HepG2 (cell line): ENCODE measurements at regions not wholly inside any gene's neighbourhood (a gene's known extent, or its start where the extent isn't known, plus 50 kb on each side); places are given as distances from the start of the nearest gene placed in this dataset.

Experiments
- FOXK2 ChIP-seq: fragments of 450-650 bp; IDR thresholded peaks from 2 replicates; pipeline ENCODE4 v1.6.1; 2016
- HNF4G ChIP-seq, 2 experiments: sonication (generic) in 1 of 2; formaldehyde crosslinking in 1 of 2; IDR thresholded peaks; 2 replicates each; pipeline versions ENCODE4 v1.4.0 to v1.6.1; 2011 to 2020; ENCODE audit warnings: borderline replicate concordance in 2 of 2, low read depth in 2 of 2, mild to moderate bottlenecking in 2 of 2, low read length in 1 of 2, missing genetic modification reagents in 1 of 2, moderate library complexity in 1 of 2
- HNRNPK ChIP-seq: fragments of 200-400 bp; formaldehyde crosslinking; IDR thresholded peaks from 2 replicates; pipeline ENCODE4 v1.6.1; 2018; ENCODE audit warnings: low read length, low read depth, moderate library complexity, mild to moderate bottlenecking; ENCODE audit not compliant: poor library complexity, severe bottlenecking
- HOXA3 ChIP-seq: sonication (generic); formaldehyde crosslinking; IDR thresholded peaks from 2 replicates; pipeline ENCODE4 v1.5.0; 2020; ENCODE audit warnings: missing genetic modification reagents
- NFIB ChIP-seq: sonication (generic); formaldehyde crosslinking; IDR thresholded peaks from 2 replicates; pipeline ENCODE4 v1.9.0; 2021; ENCODE audit warnings: missing genetic modification reagents, mild to moderate bottlenecking, borderline replicate concordance
- ZFX ChIP-seq: sonication (generic); formaldehyde crosslinking; IDR thresholded peaks from 2 replicates; pipeline ENCODE4 v1.4.0; 2020; ENCODE audit warnings: mild to moderate bottlenecking, low read depth, missing genetic modification reagents, moderate library complexity
- ZNF121 ChIP-seq: sonication (generic); formaldehyde crosslinking; IDR thresholded peaks from 2 replicates; pipeline ENCODE4 v1.5.0; 2020; ENCODE audit warnings: mild to moderate bottlenecking, missing genetic modification reagents
- ZNF652 ChIP-seq: IDR thresholded peaks from 2 replicates; pipeline ENCODE4 v1.6.1; 2016; ENCODE audit warnings: low read depth, borderline replicate concordance
- ZNF724P ChIP-seq: sonication (generic); formaldehyde crosslinking; IDR thresholded peaks from 2 replicates; pipeline ENCODE4 v1.8.0; 2022; ENCODE audit warnings: missing genetic modification reagents, borderline replicate concordance
- TF ChIP-seq, protein P1 (sequence below): sonication (generic); formaldehyde crosslinking; IDR thresholded peaks from 2 replicates; pipeline ENCODE4 v1.5.1; 2020; ENCODE audit warnings: mild to moderate bottlenecking, missing genetic modification reagents, moderate library complexity
- TF ChIP-seq, protein P2 (sequence below): sonication (generic); formaldehyde crosslinking; IDR thresholded peaks from 2 replicates; pipeline ENCODE4 v1.4.0; 2020; ENCODE audit warnings: missing genetic modification reagents
- TF ChIP-seq, protein P3 (sequence below): sonication (generic); formaldehyde crosslinking; IDR thresholded peaks from 2 replicates; pipeline ENCODE4 v1.8.0; 2022; ENCODE audit warnings: missing genetic modification reagents, mild to moderate bottlenecking, moderate library complexity, borderline replicate concordance

DNA sequence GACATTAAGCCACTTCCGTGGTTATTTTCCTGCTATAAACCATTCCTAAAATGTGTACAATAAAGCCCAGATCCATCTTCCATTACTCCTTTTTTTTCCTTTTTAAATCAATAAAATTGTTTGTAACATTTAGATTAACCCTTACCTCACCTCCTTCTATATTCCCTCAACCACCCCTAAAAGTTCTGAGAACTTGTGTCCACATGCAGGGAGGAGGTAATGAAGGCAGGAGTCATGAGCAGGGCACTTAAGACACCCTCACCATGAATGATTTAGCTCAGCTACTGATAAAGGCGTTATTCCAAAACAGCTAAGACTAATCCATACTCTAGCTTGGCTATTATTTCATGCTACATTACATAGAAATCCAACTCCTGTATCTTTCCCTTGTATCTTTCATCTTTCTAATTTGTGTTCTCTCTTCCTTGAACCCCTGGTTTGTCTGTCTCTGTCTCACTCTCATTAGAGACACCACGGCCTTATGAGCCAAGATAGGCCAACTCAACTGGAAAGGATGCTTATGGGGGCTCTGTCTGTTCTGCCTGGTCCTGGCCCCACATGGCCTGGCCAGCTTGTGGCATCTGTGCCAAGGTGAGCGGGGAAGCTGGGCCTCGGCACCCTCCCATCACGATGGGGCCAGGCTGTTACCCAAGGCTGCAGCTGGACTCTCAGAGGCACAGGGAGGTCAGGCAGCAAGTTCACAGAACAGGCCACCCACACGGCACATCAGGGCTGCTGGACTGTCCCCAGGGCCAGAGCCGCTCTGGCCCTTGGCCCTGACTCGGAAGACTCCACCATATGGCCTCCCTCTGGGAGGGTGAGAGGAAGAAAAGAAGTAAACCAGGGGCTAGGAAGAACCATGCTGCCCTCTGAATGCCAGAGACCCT, 294.4 kb downstream of the SOX9 start (continued):
- TF ChIP-seq, protein P1, sequence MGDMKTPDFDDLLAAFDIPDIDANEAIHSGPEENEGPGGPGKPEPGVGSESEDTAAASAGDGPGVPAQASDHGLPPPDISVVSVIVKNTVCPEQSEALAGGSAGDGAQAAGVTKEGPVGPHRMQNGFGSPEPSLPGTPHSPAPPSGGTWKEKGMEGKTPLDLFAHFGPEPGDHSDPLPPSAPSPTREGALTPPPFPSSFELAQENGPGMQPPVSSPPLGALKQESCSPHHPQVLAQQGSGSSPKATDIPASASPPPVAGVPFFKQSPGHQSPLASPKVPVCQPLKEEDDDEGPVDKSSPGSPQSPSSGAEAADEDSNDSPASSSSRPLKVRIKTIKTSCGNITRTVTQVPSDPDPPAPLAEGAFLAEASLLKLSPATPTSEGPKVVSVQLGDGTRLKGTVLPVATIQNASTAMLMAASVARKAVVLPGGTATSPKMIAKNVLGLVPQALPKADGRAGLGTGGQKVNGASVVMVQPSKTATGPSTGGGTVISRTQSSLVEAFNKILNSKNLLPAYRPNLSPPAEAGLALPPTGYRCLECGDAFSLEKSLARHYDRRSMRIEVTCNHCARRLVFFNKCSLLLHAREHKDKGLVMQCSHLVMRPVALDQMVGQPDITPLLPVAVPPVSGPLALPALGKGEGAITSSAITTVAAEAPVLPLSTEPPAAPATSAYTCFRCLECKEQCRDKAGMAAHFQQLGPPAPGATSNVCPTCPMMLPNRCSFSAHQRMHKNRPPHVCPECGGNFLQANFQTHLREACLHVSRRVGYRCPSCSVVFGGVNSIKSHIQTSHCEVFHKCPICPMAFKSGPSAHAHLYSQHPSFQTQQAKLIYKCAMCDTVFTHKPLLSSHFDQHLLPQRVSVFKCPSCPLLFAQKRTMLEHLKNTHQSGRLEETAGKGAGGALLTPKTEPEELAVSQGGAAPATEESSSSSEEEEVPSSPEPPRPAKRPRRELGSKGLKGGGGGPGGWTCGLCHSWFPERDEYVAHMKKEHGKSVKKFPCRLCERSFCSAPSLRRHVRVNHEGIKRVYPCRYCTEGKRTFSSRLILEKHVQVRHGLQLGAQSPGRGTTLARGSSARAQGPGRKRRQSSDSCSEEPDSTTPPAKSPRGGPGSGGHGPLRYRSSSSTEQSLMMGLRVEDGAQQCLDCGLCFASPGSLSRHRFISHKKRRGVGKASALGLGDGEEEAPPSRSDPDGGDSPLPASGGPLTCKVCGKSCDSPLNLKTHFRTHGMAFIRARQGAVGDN (CRISPR knock-in tag): peak; percentile 80
- no peak for TF ChIP-seq HOXA3 (CRISPR knock-in tag)
- TF ChIP-seq, protein P2, sequence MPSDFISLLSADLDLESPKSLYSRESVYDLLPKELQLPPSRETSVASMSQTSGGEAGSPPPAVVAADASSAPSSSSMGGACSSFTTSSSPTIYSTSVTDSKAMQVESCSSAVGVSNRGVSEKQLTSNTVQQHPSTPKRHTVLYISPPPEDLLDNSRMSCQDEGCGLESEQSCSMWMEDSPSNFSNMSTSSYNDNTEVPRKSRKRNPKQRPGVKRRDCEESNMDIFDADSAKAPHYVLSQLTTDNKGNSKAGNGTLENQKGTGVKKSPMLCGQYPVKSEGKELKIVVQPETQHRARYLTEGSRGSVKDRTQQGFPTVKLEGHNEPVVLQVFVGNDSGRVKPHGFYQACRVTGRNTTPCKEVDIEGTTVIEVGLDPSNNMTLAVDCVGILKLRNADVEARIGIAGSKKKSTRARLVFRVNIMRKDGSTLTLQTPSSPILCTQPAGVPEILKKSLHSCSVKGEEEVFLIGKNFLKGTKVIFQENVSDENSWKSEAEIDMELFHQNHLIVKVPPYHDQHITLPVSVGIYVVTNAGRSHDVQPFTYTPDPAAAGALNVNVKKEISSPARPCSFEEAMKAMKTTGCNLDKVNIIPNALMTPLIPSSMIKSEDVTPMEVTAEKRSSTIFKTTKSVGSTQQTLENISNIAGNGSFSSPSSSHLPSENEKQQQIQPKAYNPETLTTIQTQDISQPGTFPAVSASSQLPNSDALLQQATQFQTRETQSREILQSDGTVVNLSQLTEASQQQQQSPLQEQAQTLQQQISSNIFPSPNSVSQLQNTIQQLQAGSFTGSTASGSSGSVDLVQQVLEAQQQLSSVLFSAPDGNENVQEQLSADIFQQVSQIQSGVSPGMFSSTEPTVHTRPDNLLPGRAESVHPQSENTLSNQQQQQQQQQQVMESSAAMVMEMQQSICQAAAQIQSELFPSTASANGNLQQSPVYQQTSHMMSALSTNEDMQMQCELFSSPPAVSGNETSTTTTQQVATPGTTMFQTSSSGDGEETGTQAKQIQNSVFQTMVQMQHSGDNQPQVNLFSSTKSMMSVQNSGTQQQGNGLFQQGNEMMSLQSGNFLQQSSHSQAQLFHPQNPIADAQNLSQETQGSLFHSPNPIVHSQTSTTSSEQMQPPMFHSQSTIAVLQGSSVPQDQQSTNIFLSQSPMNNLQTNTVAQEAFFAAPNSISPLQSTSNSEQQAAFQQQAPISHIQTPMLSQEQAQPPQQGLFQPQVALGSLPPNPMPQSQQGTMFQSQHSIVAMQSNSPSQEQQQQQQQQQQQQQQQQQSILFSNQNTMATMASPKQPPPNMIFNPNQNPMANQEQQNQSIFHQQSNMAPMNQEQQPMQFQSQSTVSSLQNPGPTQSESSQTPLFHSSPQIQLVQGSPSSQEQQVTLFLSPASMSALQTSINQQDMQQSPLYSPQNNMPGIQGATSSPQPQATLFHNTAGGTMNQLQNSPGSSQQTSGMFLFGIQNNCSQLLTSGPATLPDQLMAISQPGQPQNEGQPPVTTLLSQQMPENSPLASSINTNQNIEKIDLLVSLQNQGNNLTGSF: peak; percentile 21; the same call in 1 of the 2 replicates
- no peak for TF ChIP-seq ZNF121 (CRISPR knock-in tag)
- 0 out of 2 replicates have a peak, but pooled peaks have one; percentile 19 for TF ChIP-seq ZFX (CRISPR knock-in tag)
- no peak for TF ChIP-seq FOXK2
- TF ChIP-seq ZNF724P: no peak
- peak; percentile 70 for TF ChIP-seq ZNF652 (CRISPR knock-in tag)
- TF ChIP-seq NFIB (CRISPR knock-in tag): no peak
- TF ChIP-seq, protein P3, sequence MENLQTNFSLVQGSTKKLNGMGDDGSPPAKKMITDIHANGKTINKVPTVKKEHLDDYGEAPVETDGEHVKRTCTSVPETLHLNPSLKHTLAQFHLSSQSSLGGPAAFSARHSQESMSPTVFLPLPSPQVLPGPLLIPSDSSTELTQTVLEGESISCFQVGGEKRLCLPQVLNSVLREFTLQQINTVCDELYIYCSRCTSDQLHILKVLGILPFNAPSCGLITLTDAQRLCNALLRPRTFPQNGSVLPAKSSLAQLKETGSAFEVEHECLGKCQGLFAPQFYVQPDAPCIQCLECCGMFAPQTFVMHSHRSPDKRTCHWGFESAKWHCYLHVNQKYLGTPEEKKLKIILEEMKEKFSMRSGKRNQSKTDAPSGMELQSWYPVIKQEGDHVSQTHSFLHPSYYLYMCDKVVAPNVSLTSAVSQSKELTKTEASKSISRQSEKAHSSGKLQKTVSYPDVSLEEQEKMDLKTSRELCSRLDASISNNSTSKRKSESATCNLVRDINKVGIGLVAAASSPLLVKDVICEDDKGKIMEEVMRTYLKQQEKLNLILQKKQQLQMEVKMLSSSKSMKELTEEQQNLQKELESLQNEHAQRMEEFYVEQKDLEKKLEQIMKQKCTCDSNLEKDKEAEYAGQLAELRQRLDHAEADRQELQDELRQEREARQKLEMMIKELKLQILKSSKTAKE (CRISPR knock-in tag): no peak
- TF ChIP-seq HNF4G (IDR thresholded peaks at IDR 0.05; ENCODE audit: borderline replicate concordance, low read depth, low read length): no peak
- TF ChIP-seq HNF4G (CRISPR knock-in tag; IDR thresholded peaks at IDR 0.05; ENCODE audit: borderline replicate concordance, low read depth): no peak
- TF ChIP-seq HNRNPK: no peak
